ENCODE measurements at regions not wholly inside any gene's neighbourhood (a gene's known extent, or its start where the extent isn't known, plus 50 kb on each side); places are given as distances from the start of the nearest gene placed in this dataset.
"Not testable (repeated sequence)": the region's sequence is repeated elsewhere in the genome, so short reads cannot be mapped to it uniquely, and the experiment has no call there.

GRCh38 chr2:194842871-194843270 lies 814.2 kb upstream of the SLC39A10 start:
- H3K4me3 ChIP-seq (ENCODE audit: insufficient read depth, low read depth, low read length), result no peak overlapping the region
- 92 to 93% methylated on average over 8 of the region's 8 CpGs for WGBS, 2 experiments
- H3K9me3 ChIP-seq (ENCODE audit: control insufficient read depth, low read length), result no peaks in the 10 kb centered on the region
- H3K4me1 ChIP-seq (ENCODE audit: control insufficient read depth, insufficient read depth, low read length), result no peaks in the 10 kb centered on the region
- H3K36me3 ChIP-seq (ENCODE audit: control insufficient read depth, insufficient read depth, low read length), result no peaks in the 10 kb centered on the region
- no peak overlapping the region for H3K27ac ChIP-seq (ENCODE audit: insufficient read depth, low read depth, low read length, poor library complexity, severe bottlenecking)
- H3K27me3 ChIP-seq (ENCODE audit: control insufficient read depth, insufficient read depth, low read length, poor library complexity, severe bottlenecking), result no peaks in the 10 kb centered on the region

- H3K4me3 ChIP-seq (ENCODE audit: insufficient read depth, low read depth, low read length); H3K4me1 ChIP-seq (ENCODE audit: control insufficient read depth, insufficient read depth, low read length); H3K36me3 ChIP-seq (ENCODE audit: control insufficient read depth, insufficient read depth, low read length); H3K9me3 ChIP-seq (ENCODE audit: control insufficient read depth, low read length); H3K27ac ChIP-seq (ENCODE audit: insufficient read depth, low read depth, low read length, poor library complexity, severe bottlenecking); H3K27me3 ChIP-seq (ENCODE audit: control insufficient read depth, insufficient read depth, low read length, poor library complexity, severe bottlenecking): not testable (repeated sequence)
- WGBS, 2 experiments, result 67 to 71% methylated on average over 1 of the region's 2 CpGs
Measured at GRCh38 chr2:194834371-194834770, 822.7 kb upstream of the SLC39A10 start.

GRCh38 chr2:194826241-194826640 lies 830.8 kb upstream of the SLC39A10 start:
- Histone ChIP-seq H3K4me1 (ENCODE audit: control insufficient read depth, insufficient read depth, low read length) (no peaks in the 10 kb centered on the region), H3K4me3 (ENCODE audit: insufficient read depth, low read depth, low read length) (no peak overlapping the region), H3K36me3 (ENCODE audit: control insufficient read depth, insufficient read depth, low read length) (no peaks in the 10 kb centered on the region), H3K27me3 (ENCODE audit: control insufficient read depth, insufficient read depth, low read length, poor library complexity, severe bottlenecking) (no peaks in the 10 kb centered on the region), H3K27ac (ENCODE audit: insufficient read depth, low read depth, low read length, poor library complexity, severe bottlenecking) (no peak overlapping the region), H3K9me3 (ENCODE audit: control insufficient read depth, low read length) (no peaks in the 10 kb centered on the region)

GRCh38 chr2:194824450-194824849 lies 832.6 kb upstream of the SLC39A10 start:
- Histone ChIP-seq H3K27ac (ENCODE audit: insufficient read depth, low read depth, low read length, poor library complexity, severe bottlenecking) (no peak overlapping the region), H3K4me1 (ENCODE audit: control insufficient read depth, insufficient read depth, low read length) (no peaks in the 10 kb centered on the region), H3K36me3 (ENCODE audit: control insufficient read depth, insufficient read depth, low read length) (no peaks in the 10 kb centered on the region), H3K4me3 (ENCODE audit: insufficient read depth, low read depth, low read length) (no peak overlapping the region), H3K9me3 (ENCODE audit: control insufficient read depth, low read length) (no peaks in the 10 kb centered on the region), H3K27me3 (ENCODE audit: control insufficient read depth, insufficient read depth, low read length, poor library complexity, severe bottlenecking) (no peaks in the 10 kb centered on the region)
- WGBS, 2 experiments, result 100% methylated on average over 1 of the region's 2 CpGs; no CpG with 5 or more reads in 1 of the 2 experiments

GRCh38 chr2:194822657-194823056 lies 834.4 kb upstream of the SLC39A10 start:
- H3K36me3 ChIP-seq (ENCODE audit: control insufficient read depth, insufficient read depth, low read length), result no peaks in the 10 kb centered on the region
- H3K27ac ChIP-seq (ENCODE audit: insufficient read depth, low read depth, low read length, poor library complexity, severe bottlenecking), result no peak overlapping the region
- WGBS, 2 experiments, result 90 to 92% methylated on average over 4 to 5 of the region's 5 CpGs
- H3K4me3 ChIP-seq (ENCODE audit: insufficient read depth, low read depth, low read length), result no peak overlapping the region
- no peaks in the 10 kb centered on the region for H3K9me3 ChIP-seq (ENCODE audit: control insufficient read depth, low read length)
- no peaks in the 10 kb centered on the region for H3K27me3 ChIP-seq (ENCODE audit: control insufficient read depth, insufficient read depth, low read length, poor library complexity, severe bottlenecking)
- no peaks in the 10 kb centered on the region for H3K4me1 ChIP-seq (ENCODE audit: control insufficient read depth, insufficient read depth, low read length)

GRCh38 chr2:194822097-194822496 lies 834.9 kb upstream of the SLC39A10 start:
- Histone ChIP-seq H3K36me3 (ENCODE audit: control insufficient read depth, insufficient read depth, low read length) (no peaks in the 10 kb centered on the region), H3K9me3 (ENCODE audit: control insufficient read depth, low read length) (no peaks in the 10 kb centered on the region), H3K27ac (ENCODE audit: insufficient read depth, low read depth, low read length, poor library complexity, severe bottlenecking) (no peak overlapping the region), H3K27me3 (ENCODE audit: control insufficient read depth, insufficient read depth, low read length, poor library complexity, severe bottlenecking) (no peaks in the 10 kb centered on the region), H3K4me3 (ENCODE audit: insufficient read depth, low read depth, low read length) (no peak overlapping the region), H3K4me1 (ENCODE audit: control insufficient read depth, insufficient read depth, low read length) (no peaks in the 10 kb centered on the region)
- WGBS, 2 experiments, result 0% methylated on average over 1 of the region's 1 CpG; no CpG with 5 or more reads in 1 of the 2 experiments

GRCh38 chr2:194819367-194819766 lies 837.7 kb upstream of the SLC39A10 start:
- H3K9me3 ChIP-seq (ENCODE audit: control insufficient read depth, low read length), result no peaks in the 10 kb centered on the region
- H3K27me3 ChIP-seq (ENCODE audit: control insufficient read depth, insufficient read depth, low read length, poor library complexity, severe bottlenecking), result no peaks in the 10 kb centered on the region
- H3K27ac ChIP-seq (ENCODE audit: insufficient read depth, low read depth, low read length, poor library complexity, severe bottlenecking), result no peak overlapping the region
- H3K36me3 ChIP-seq (ENCODE audit: control insufficient read depth, insufficient read depth, low read length), result no peaks in the 10 kb centered on the region
- no peaks in the 10 kb centered on the region for H3K4me1 ChIP-seq (ENCODE audit: control insufficient read depth, insufficient read depth, low read length)
- no peak overlapping the region for H3K4me3 ChIP-seq (ENCODE audit: insufficient read depth, low read depth, low read length)

- Histone ChIP-seq H3K4me1 (ENCODE audit: control insufficient read depth, insufficient read depth, low read length) (no peaks in the 10 kb centered on the region), H3K27me3 (ENCODE audit: control insufficient read depth, insufficient read depth, low read length, poor library complexity, severe bottlenecking) (no peaks in the 10 kb centered on the region), H3K4me3 (ENCODE audit: insufficient read depth, low read depth, low read length) (no peak overlapping the region), H3K9me3 (ENCODE audit: control insufficient read depth, low read length) (no peaks in the 10 kb centered on the region), H3K36me3 (ENCODE audit: control insufficient read depth, insufficient read depth, low read length) (no peaks in the 10 kb centered on the region), H3K27ac (ENCODE audit: insufficient read depth, low read depth, low read length, poor library complexity, severe bottlenecking) (no peak overlapping the region)
Measured at GRCh38 chr2:194815475-194815874, 841.6 kb upstream of the SLC39A10 start.

GRCh38 chr2:194802589-194802988 lies 854.4 kb upstream of the SLC39A10 start:
- no peaks in the 10 kb centered on the region for H3K4me1 ChIP-seq (ENCODE audit: control insufficient read depth, insufficient read depth, low read length)

GRCh38 chr2:194787071-194787470 lies 870.0 kb upstream of the SLC39A10 start:
- not testable (repeated sequence) for H3K4me1 ChIP-seq (ENCODE audit: control insufficient read depth, insufficient read depth, low read length); H3K4me3 ChIP-seq (ENCODE audit: insufficient read depth, low read depth, low read length); H3K27me3 ChIP-seq (ENCODE audit: control insufficient read depth, insufficient read depth, low read length, poor library complexity, severe bottlenecking); H3K36me3 ChIP-seq (ENCODE audit: control insufficient read depth, insufficient read depth, low read length); H3K27ac ChIP-seq (ENCODE audit: insufficient read depth, low read depth, low read length, poor library complexity, severe bottlenecking); H3K9me3 ChIP-seq (ENCODE audit: control insufficient read depth, low read length)
- 88 to 97% methylated on average over 2 of the region's 2 CpGs for WGBS, 2 experiments

More at GRCh38 chr2:194802589-194802988, 854.4 kb upstream of the SLC39A10 start:
- H3K36me3 ChIP-seq (ENCODE audit: control insufficient read depth, insufficient read depth, low read length), result no peaks in the 10 kb centered on the region
- 100% methylated on average over 1 of the region's 1 CpG for WGBS, 2 experiments
- no peak overlapping the region for H3K27ac ChIP-seq (ENCODE audit: insufficient read depth, low read depth, low read length, poor library complexity, severe bottlenecking)
- H3K4me3 ChIP-seq (ENCODE audit: insufficient read depth, low read depth, low read length), result no peak overlapping the region
- H3K27me3 ChIP-seq (ENCODE audit: control insufficient read depth, insufficient read depth, low read length, poor library complexity, severe bottlenecking), result no peaks in the 10 kb centered on the region
- no peaks in the 10 kb centered on the region for H3K9me3 ChIP-seq (ENCODE audit: control insufficient read depth, low read length)

- WGBS, 2 experiments, result 93 to 96% methylated on average over 2 of the region's 2 CpGs
- H3K9me3 ChIP-seq (ENCODE audit: control insufficient read depth, low read length); H3K27me3 ChIP-seq (ENCODE audit: control insufficient read depth, insufficient read depth, low read length, poor library complexity, severe bottlenecking); H3K27ac ChIP-seq (ENCODE audit: insufficient read depth, low read depth, low read length, poor library complexity, severe bottlenecking); H3K36me3 ChIP-seq (ENCODE audit: control insufficient read depth, insufficient read depth, low read length); H3K4me3 ChIP-seq (ENCODE audit: insufficient read depth, low read depth, low read length); H3K4me1 ChIP-seq (ENCODE audit: control insufficient read depth, insufficient read depth, low read length): not testable (repeated sequence)
Measured at GRCh38 chr2:194771394-194771793, 885.6 kb upstream of the SLC39A10 start.
